ENCODE measurements at regions not wholly inside any gene's neighbourhood (a gene's known extent, or its start where the extent isn't known, plus 50 kb on each side); places are given as distances from the start of the nearest gene placed in this dataset.

DNA sequence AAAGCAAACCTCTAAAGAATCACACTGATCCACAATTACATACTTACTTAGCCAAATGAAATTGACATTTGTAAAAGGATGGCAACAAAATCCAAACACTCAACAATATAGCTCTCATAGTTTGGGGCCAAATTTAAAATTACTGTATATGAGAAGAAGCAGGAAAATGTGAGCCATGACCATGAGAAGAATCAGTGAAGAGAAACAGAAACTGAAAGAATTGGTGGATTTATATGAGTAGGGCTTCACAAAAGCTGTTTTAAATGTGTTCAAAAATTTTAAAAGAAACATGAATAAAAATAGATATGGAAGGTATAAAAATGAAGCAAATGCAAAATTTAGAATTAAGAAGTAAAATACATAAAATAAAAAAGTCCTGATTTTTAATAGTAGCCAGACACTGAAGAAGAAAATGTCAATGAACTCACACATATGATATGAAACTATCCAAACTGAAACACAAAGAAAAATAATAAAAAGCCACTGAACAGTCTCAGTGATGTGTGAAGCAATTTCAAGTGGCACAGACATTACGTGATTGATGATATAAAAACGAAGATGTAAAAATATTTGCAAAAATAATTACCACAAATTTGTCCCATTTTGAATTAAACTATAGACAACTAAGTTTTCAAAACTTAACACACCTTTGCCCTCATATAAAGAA lies 87.9 kb upstream of the MDGA2 start:
- POLR2A ChIA-PET = no interaction called here
- Histone ChIP-seq H4K20me1 (ENCODE audit: insufficient read depth) (no peaks in the 10 kb centered on the region), H3K27ac (ENCODE audit: low read depth, low read length) (no peak overlapping the region), H3K9me3 (ENCODE audit: control insufficient read depth in 1 of 2, insufficient read depth in 1 of 2, low read depth in 1 of 2, low read length in 2 of 2) (no peaks in the 10 kb centered on the region; a peak in 1 of 4 replicates), H3K4me3 (replicated peaks in 1 of 2; ENCODE audit: low read depth in 1 of 2, low read length in 2 of 2) (no peak overlapping the region), H3K4me2 (ENCODE audit: low read length) (no peak overlapping the region), H3K9ac (ENCODE audit: low read length) (no peak overlapping the region), H2AFZ (ENCODE audit: low read depth, low read length, poor library complexity, severe bottlenecking) (no peak overlapping the region), H3K36me3 (ENCODE audit: control insufficient read depth in 1 of 2, insufficient read depth in 2 of 2, low read length in 2 of 2) (no peaks in the 10 kb centered on the region), H3K79me2 (ENCODE audit: insufficient read depth, low read length) (no peaks in the 10 kb centered on the region), H3K27me3 (ENCODE audit: insufficient read depth, low read length) (no peaks in the 10 kb centered on the region), H3K4me1 (ENCODE audit: control insufficient read depth in 1 of 2, insufficient read depth in 2 of 2, low read length in 2 of 2) (no peaks in the 10 kb centered on the region), H3K9me2 (ENCODE audit: insufficient read depth) (no peaks in the 10 kb centered on the region)
- TF ChIP-seq, protein P1, sequence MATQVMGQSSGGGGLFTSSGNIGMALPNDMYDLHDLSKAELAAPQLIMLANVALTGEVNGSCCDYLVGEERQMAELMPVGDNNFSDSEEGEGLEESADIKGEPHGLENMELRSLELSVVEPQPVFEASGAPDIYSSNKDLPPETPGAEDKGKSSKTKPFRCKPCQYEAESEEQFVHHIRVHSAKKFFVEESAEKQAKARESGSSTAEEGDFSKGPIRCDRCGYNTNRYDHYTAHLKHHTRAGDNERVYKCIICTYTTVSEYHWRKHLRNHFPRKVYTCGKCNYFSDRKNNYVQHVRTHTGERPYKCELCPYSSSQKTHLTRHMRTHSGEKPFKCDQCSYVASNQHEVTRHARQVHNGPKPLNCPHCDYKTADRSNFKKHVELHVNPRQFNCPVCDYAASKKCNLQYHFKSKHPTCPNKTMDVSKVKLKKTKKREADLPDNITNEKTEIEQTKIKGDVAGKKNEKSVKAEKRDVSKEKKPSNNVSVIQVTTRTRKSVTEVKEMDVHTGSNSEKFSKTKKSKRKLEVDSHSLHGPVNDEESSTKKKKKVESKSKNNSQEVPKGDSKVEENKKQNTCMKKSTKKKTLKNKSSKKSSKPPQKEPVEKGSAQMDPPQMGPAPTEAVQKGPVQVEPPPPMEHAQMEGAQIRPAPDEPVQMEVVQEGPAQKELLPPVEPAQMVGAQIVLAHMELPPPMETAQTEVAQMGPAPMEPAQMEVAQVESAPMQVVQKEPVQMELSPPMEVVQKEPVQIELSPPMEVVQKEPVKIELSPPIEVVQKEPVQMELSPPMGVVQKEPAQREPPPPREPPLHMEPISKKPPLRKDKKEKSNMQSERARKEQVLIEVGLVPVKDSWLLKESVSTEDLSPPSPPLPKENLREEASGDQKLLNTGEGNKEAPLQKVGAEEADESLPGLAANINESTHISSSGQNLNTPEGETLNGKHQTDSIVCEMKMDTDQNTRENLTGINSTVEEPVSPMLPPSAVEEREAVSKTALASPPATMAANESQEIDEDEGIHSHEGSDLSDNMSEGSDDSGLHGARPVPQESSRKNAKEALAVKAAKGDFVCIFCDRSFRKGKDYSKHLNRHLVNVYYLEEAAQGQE (IDR thresholded peaks at IDR 0.05; ENCODE audit: low read depth) = no peak
- no peak for TF ChIP-seq RAD21 (IDR thresholded peaks at IDR 0.05; ENCODE audit: low read depth)
- no peak for TF ChIP-seq CEBPB (IDR thresholded peaks at IDR 0.05; ENCODE audit: low read depth)
- no peak for TF ChIP-seq EZH2phosphoT487 (IDR thresholded peaks at IDR 0.05; ENCODE audit: borderline replicate concordance)
- no peak for TF ChIP-seq FOSL1 (IDR thresholded peaks at IDR 0.05; ENCODE audit: low read depth)
- no peak for TF ChIP-seq CBX3 (IDR thresholded peaks at IDR 0.05; ENCODE audit: low read depth)
- TF ChIP-seq, protein P2, sequence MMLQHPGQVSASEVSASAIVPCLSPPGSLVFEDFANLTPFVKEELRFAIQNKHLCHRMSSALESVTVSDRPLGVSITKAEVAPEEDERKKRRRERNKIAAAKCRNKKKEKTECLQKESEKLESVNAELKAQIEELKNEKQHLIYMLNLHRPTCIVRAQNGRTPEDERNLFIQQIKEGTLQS (IDR thresholded peaks at IDR 0.05) = no peak
- TF ChIP-seq, protein P3, sequence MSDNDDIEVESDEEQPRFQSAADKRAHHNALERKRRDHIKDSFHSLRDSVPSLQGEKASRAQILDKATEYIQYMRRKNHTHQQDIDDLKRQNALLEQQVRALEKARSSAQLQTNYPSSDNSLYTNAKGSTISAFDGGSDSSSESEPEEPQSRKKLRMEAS (IDR thresholded peaks at IDR 0.05) = no peak
- TF ChIP-seq, protein P4, sequence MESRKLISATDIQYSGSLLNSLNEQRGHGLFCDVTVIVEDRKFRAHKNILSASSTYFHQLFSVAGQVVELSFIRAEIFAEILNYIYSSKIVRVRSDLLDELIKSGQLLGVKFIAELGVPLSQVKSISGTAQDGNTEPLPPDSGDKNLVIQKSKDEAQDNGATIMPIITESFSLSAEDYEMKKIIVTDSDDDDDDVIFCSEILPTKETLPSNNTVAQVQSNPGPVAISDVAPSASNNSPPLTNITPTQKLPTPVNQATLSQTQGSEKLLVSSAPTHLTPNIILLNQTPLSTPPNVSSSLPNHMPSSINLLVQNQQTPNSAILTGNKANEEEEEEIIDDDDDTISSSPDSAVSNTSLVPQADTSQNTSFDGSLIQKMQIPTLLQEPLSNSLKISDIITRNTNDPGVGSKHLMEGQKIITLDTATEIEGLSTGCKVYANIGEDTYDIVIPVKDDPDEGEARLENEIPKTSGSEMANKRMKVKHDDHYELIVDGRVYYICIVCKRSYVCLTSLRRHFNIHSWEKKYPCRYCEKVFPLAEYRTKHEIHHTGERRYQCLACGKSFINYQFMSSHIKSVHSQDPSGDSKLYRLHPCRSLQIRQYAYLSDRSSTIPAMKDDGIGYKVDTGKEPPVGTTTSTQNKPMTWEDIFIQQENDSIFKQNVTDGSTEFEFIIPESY (IDR thresholded peaks at IDR 0.05; ENCODE audit: extremely low read depth, insufficient replicate concordance, low read length) = no peak
- no peak for TF ChIP-seq POLR2A (IDR thresholded peaks at IDR 0.05; ENCODE audit: borderline replicate concordance, extremely low read depth, insufficient read depth, insufficient read length)
- no peak for TF ChIP-seq SRF (IDR thresholded peaks at IDR 0.05; ENCODE audit: low read depth)
- TF ChIP-seq JUND (IDR thresholded peaks at IDR 0.05) = no peak
- no peak for TF ChIP-seq TCF7L2 (IDR thresholded peaks at IDR 0.05; ENCODE audit: borderline replicate concordance, extremely low read depth, insufficient read depth, insufficient read length)
- no peak for TF ChIP-seq POLR2AphosphoS5 (IDR thresholded peaks at IDR 0.05; ENCODE audit: low read depth, low read length)
- TF ChIP-seq EGR1 (IDR thresholded peaks at IDR 0.05; ENCODE audit: low read depth) = no peak
- DNase-seq (ENCODE audit: low read depth, low spot score) (no peak), ATAC-seq (no peak)
- intact Hi-C loops (cut with micrococcal nuclease) = no loop called here
- RAD21 ChIA-PET (ENCODE audit: low non-redundant PET in 1 of 2, low total read pairs in 2 of 2, uncharacterized antibody in 2 of 2, unreplicated experiment in 2 of 2) = no interaction called here
- BruUV-seq (replicated peaks) = no TSS peak
- CTCF ChIA-PET = no interaction called here
